H1 (cell line): ENCODE measurements at regions not wholly inside any gene's neighbourhood (a gene's known extent, or its start where the extent isn't known, plus 50 kb on each side); places are given as distances from the start of the nearest gene placed in this dataset.

Experiments used
- CHD7 ChIP-seq: fragments of 300-600 bp; sonication (generic); IDR thresholded peaks from 2 replicates; pipeline ENCODE4 v1.7.1; 2012; ENCODE audit warnings: low read length, moderate library complexity, mild to moderate bottlenecking, inconsistent platforms; ENCODE audit not compliant: insufficient replicate concordance
- KDM4A ChIP-seq: IDR thresholded peaks from one replicate; pipeline ENCODE4 v1.7.1; 2012; ENCODE audit warnings: low read depth, mild to moderate bottlenecking, moderate library complexity, low read length, inconsistent platforms; ENCODE audit not compliant: severe bottlenecking
- MAX ChIP-seq: IDR thresholded peaks from 2 replicates; pipeline ENCODE4 v1.6.1; 2012; ENCODE audit warnings: inconsistent platforms
- NRF1 ChIP-seq: IDR thresholded peaks from 2 replicates; pipeline ENCODE4 v1.6.1; 2011; ENCODE audit warnings: mild to moderate bottlenecking, low read depth, low read length, improper control_type of control experiment
- PHF8 ChIP-seq: fragments of 200-600 bp; sonication (generic); conservative IDR thresholded peaks from 2 replicates; pipeline ENCODE4 v1.7.1; 2012; ENCODE audit warnings: low read depth, mild to moderate bottlenecking, inconsistent platforms, low read length, moderate library complexity
- RNF2 ChIP-seq: fragments of 200-900, 300-1000 bp; sonication (generic); IDR thresholded peaks from 2 replicates; pipeline ENCODE4 v1.7.1; 2016; ENCODE audit warnings: borderline replicate concordance, low read depth, mild to moderate bottlenecking, antibody characterized with exemption, low read length; ENCODE audit not compliant: poor library complexity, severe bottlenecking; ENCODE audit errors: missing control alignments
- SUZ12 ChIP-seq: fragments of 200-600 bp; sonication (generic); IDR thresholded peaks from 2 replicates; pipeline ENCODE4 v1.6.1; 2012; ENCODE audit warnings: mild to moderate bottlenecking, inconsistent platforms, low read length, moderate library complexity, mixed read lengths

- TF ChIP-seq CHD7 (no peak), PHF8 (no peak), KDM4A (no peak), NRF1 (no peak), SUZ12 (no peak), MAX (no peak), RNF2 (no peak)
Observed at GRCh38 chr2:107393516-107393915, 433.2 kb upstream of the RGPD4 start (continued).
